Nephron progenitor cell (in vitro differentiated cells): ENCODE measurements at regions not wholly inside any gene's neighbourhood (a gene's known extent, or its start where the extent isn't known, plus 50 kb on each side); places are given as distances from the start of the nearest gene placed in this dataset.

Source experiments
- DNase-seq: peaks from one replicate; pipeline ENCODE4 v3.0.0; 2021
- H3K27ac Mint-ChIP-seq: 2 replicates; pipeline ENCODE4 v1.8.0; 2021; ENCODE audit warnings: mild to moderate bottlenecking, moderate library complexity, mixed read lengths
- H3K27me3 Mint-ChIP-seq: 2 replicates; pipeline ENCODE4 v1.8.0; 2021; ENCODE audit warnings: mild to moderate bottlenecking, low read depth, mixed read lengths; ENCODE audit not compliant: poor library complexity
- H3K36me3 Mint-ChIP-seq: 2 replicates; pipeline ENCODE4 v1.8.0; 2021; ENCODE audit warnings: low read depth, mixed read lengths
- H3K4me1 Mint-ChIP-seq: 2 replicates; pipeline ENCODE4 v1.8.0; 2021; ENCODE audit warnings: mixed read lengths
- H3K4me3 Mint-ChIP-seq: 2 replicates; pipeline ENCODE4 v1.8.0; 2021; ENCODE audit warnings: mild to moderate bottlenecking, moderate library complexity, mixed read lengths
- H3K9me3 Mint-ChIP-seq: 2 replicates; pipeline ENCODE4 v1.8.0; 2021; ENCODE audit warnings: mild to moderate bottlenecking, moderate library complexity, mixed read lengths
- TF ChIP-seq, protein P1 (sequence below): fragments of 200-600 bp; sonication (generic); IDR thresholded peaks from 2 replicates; pipeline ENCODE4 v1.5.0; 2021; ENCODE audit warnings: antibody characterized with exemption

DNA sequence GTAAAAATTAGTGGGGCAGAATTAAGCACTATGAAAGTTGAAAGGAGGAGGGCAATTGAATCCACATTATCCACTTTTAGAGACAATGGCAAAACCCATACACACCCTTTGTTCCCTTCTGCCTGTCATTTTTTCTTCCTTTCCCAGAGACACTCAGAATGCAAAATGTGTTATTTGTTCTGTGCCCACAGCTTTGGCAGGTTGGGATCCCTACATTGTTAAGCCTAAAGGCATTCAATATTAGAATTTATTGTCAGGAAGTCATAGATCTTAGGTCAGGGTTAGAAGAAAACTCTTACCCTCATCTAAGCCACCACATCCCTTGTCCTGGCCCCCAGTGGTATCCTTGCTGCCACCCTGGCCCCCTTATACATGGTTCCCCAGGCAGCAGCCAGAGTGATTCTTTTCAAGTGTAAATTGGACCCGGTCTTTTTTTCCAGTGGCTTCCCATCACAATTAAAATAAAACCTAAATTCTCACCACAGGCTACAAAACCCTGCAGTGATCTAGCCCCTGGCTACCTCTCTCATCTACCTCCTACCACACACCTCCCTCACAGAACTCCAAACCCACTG is 470.1 kb upstream of the ATP11B start:
- Mint-ChIP-seq H3K4me1 (peaks cover 20% of the 10 kb centered on the region), H3K9me3 (peaks cover 23% of the 10 kb centered on the region), H3K4me3 (no peak overlapping the region), H3K27me3 (peaks cover 4% of the 10 kb centered on the region), H3K36me3 (peaks cover 23% of the 10 kb centered on the region), H3K27ac (no peak overlapping the region)
- TF ChIP-seq, protein P1, sequence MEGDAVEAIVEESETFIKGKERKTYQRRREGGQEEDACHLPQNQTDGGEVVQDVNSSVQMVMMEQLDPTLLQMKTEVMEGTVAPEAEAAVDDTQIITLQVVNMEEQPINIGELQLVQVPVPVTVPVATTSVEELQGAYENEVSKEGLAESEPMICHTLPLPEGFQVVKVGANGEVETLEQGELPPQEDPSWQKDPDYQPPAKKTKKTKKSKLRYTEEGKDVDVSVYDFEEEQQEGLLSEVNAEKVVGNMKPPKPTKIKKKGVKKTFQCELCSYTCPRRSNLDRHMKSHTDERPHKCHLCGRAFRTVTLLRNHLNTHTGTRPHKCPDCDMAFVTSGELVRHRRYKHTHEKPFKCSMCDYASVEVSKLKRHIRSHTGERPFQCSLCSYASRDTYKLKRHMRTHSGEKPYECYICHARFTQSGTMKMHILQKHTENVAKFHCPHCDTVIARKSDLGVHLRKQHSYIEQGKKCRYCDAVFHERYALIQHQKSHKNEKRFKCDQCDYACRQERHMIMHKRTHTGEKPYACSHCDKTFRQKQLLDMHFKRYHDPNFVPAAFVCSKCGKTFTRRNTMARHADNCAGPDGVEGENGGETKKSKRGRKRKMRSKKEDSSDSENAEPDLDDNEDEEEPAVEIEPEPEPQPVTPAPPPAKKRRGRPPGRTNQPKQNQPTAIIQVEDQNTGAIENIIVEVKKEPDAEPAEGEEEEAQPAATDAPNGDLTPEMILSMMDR: no peak
- DNase-seq: no peak

DNA sequence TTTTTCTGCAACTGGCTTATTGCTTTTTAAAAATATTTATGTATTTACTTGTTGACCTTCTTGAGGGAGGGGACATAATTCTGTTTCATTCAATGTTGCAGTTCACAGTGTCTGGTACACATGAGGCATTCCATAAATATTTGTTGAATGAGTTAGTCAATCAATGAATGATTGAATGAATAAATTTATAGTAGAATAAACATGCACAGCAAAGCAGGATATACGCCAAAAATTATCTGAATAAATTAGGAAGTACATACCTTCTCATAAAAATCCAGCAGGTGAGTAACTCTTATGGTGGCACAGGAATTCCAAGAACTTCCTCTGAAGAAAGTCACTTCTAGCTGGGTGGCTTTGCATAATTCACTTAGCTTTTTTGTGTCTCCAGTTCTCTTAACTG is 469.4 kb upstream of the ATP11B start:
- Mint-ChIP-seq H3K36me3 (peaks cover 16% of the 10 kb centered on the region), H3K27me3 (peaks cover 4% of the 10 kb centered on the region), H3K4me1 (peaks cover 20% of the 10 kb centered on the region), H3K4me3 (no peak overlapping the region), H3K9me3 (peaks cover 16% of the 10 kb centered on the region), H3K27ac (no peak overlapping the region)
- TF ChIP-seq, protein P1: no peak
- DNase-seq: no peak

DNA sequence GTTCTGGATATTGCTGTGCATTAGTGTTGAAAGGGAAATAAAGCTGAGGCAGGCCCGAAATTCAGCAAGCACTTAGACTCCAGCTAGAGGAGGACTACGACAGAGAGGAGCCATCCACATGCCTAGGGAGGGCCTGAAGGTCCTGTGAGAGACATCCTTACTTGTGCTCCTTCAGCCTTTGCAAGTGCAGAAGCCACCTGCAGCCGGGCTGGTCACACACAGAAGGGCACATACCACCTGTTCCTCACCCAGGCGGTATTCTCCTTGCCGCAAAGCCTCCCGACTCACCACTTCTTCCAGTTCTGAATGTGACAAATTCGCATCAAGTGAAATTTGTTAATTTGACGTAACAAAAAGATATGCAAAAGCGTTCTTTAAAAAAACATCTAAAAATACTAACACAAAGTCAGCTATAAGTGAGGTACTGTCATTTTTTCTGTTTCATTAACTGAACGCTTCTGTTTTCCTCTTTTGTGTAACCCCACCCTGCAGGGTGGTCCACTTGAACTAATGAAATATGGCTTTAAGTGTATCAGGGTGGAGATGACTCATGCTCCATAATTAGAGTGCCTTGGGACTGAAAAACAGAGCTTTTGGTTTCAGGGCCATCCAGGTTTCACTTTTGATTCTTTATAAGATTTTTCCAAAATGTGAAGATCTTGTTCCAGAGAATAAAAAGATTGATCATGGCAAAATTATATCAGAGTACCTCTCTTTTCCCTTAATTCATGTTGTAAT is 467.9 kb upstream of the ATP11B start:
- H3K36me3 Mint-ChIP-seq: peaks cover 2% of the 10 kb centered on the region
- H3K27me3 Mint-ChIP-seq: peaks cover 4% of the 10 kb centered on the region

DNA sequence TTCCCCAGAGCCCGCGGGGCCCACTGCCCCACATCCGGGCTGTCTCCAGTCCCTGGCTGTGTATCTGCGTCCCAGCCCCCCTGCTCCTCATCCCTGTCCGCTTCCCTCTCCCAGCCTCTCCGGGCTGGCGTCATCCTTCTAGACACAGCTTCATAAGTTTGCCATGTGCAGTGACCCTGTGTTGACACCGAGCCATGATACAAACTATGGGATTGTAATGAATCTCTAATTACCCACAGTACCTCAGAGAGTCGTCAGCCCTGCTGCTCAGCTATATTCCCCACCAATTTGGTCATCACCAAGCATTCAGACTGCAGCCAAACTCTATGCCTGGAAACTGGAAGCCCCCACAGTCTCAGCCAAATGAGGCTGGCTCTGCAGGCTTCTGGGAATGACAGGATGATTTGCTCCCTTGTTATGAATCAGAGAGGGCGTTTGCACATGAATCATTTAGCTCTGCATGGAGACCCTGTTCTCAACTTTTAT is 466.1 kb upstream of the ATP11B start:
- TF ChIP-seq, protein P1: no peak
- H3K4me1 Mint-ChIP-seq: peaks cover 20% of the 10 kb centered on the region
- H3K4me3 Mint-ChIP-seq: no peak overlapping the region
- no peaks in the 10 kb centered on the region for H3K36me3 Mint-ChIP-seq
- H3K9me3 Mint-ChIP-seq: no peaks in the 10 kb centered on the region
- peaks cover 8% of the 10 kb centered on the region for H3K27me3 Mint-ChIP-seq
- DNase-seq: no peak
- H3K27ac Mint-ChIP-seq: peak overlapping the region; percentile 68

More for the DNA sequence above, 467.9 kb upstream of the ATP11B start:
- Mint-ChIP-seq H3K4me3 (no peak overlapping the region), H3K4me1 (peaks cover 20% of the 10 kb centered on the region), H3K27ac (peak overlapping the region; percentile 35), H3K9me3 (peaks cover 1% of the 10 kb centered on the region)
- DNase-seq: no peak
- TF ChIP-seq, protein P1: no peak

DNA sequence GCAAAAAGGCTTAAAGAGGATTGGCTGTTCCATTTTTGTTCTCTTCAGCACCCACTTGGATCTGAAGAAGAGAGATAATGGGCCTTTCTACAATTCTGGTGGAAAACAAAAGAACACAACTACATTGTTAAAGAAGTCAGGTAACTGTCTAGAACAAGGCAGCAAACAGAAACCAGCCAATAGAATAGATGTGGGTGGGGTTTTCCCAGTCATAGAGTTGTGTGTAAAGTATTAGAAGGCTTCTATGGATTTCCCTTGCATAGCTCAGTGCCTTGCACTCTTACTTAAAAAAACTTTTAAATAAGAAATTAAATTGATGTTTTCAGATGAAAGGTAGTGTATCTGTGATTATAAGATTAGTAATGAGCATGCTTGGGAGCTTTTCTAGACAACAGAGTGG is 462.7 kb upstream of the ATP11B start:
- TF ChIP-seq, protein P1: no peak
- peaks cover 4% of the 10 kb centered on the region for H3K27me3 Mint-ChIP-seq
- H3K27ac Mint-ChIP-seq: no peak overlapping the region
- no peak overlapping the region for H3K4me3 Mint-ChIP-seq
- no peak for DNase-seq
- H3K36me3 Mint-ChIP-seq: no peaks in the 10 kb centered on the region
- peaks cover 11% of the 10 kb centered on the region for H3K4me1 Mint-ChIP-seq
- peaks cover 12% of the 10 kb centered on the region for H3K9me3 Mint-ChIP-seq
